Gastroesophageal sphincter (tissue), 3 donors: ENCODE measurements at regions not wholly inside any gene's neighbourhood (a gene's known extent, or its start where the extent isn't known, plus 50 kb on each side); places are given as distances from the start of the nearest gene placed in this dataset.
"Not testable (repeated sequence)": the region's sequence is repeated elsewhere in the genome, so short reads cannot be mapped to it uniquely, and the experiment has no call there.

ENCODE experiments used
- EP300 ChIP-seq: sonication (generic); formaldehyde crosslinking; IDR thresholded peaks from one replicate; pipeline ENCODE4 v1.6.1; 2017; ENCODE audit warnings: antibody characterized with exemption, mild to moderate bottlenecking
- POLR2A ChIP-seq, 2 donors: fragments of 450-650 bp; IDR thresholded peaks; one replicate each; pipeline ENCODE4 v1.6.1; 2017; ENCODE audit warnings: antibody characterized with exemption in 2 of 2, mild to moderate bottlenecking in 2 of 2, moderate library complexity in 1 of 2
- TF ChIP-seq, protein P1 (sequence below), 4 experiments: fragments of 200-600 bp in 2 of 4; fragments of 450-650 bp in 2 of 4; sonication (generic) in 1 of 4; IDR thresholded peaks; one replicate each; pipeline ENCODE4 v1.5.1; 2017 to 2019; ENCODE audit warnings: antibody characterized with exemption in 4 of 4, mild to moderate bottlenecking in 2 of 4, moderate library complexity in 2 of 4

DNA sequence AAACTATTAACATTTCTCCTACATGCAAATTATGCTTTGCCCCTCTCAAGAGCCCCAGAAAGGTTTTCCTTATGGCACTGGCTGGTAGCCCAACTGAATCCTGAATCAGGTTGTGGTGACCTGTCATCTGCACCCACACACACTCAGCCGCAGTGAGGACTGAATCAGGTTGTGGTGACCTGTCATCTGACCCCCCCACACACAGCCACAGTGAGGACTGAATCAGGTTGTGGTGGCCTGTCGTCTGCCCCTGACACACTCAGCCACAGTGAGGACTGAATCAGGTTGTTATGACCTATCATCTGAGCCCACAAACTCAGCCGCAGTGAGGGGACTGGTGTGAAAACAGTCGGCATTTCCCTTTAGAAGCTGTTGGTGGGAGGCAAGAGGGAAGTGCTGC is 195.0 kb downstream of the CWH43 start:
- not testable (repeated sequence) for TF ChIP-seq POLR2A (IDR thresholded peaks at IDR 0.05); EP300
- TF ChIP-seq, protein P1, sequence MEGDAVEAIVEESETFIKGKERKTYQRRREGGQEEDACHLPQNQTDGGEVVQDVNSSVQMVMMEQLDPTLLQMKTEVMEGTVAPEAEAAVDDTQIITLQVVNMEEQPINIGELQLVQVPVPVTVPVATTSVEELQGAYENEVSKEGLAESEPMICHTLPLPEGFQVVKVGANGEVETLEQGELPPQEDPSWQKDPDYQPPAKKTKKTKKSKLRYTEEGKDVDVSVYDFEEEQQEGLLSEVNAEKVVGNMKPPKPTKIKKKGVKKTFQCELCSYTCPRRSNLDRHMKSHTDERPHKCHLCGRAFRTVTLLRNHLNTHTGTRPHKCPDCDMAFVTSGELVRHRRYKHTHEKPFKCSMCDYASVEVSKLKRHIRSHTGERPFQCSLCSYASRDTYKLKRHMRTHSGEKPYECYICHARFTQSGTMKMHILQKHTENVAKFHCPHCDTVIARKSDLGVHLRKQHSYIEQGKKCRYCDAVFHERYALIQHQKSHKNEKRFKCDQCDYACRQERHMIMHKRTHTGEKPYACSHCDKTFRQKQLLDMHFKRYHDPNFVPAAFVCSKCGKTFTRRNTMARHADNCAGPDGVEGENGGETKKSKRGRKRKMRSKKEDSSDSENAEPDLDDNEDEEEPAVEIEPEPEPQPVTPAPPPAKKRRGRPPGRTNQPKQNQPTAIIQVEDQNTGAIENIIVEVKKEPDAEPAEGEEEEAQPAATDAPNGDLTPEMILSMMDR (IDR thresholded peaks at IDR 0.05): not testable (repeated sequence)
